Activated T-cell treated with anti-CD3 and anti-CD28 coated beads, Interleukin-2, amount 50 U/mL, for 1 hour (primary cell): ENCODE measurements at regions not wholly inside any gene's neighbourhood (a gene's known extent, or its start where the extent isn't known, plus 50 kb on each side); places are given as distances from the start of the nearest gene placed in this dataset.

Experiments
- DNase-seq: peaks from one replicate; pipeline ENCODE4 v3.0.0-alpha.2; 2020

DNA sequence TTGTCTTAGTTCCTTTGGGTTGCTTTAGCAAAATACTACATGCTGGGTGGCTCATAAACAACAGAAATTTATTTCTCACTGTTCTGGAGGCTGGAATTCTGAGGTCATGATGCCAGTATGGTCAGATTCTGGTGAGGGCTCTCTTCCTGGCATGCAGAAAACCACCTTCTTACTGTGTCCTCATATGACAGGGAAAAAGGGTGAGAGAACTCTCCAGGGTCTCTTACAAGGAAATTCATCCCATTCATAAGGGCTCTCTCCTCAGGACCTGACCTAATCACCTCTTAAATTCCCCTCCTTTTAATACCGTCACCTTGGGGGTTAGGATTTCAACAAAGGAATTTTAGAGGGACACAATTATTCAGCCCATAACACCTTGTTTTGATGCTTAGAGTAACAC lies 243.1 kb upstream of the TNP1 start:
- DNase-seq = no peak

DNA sequence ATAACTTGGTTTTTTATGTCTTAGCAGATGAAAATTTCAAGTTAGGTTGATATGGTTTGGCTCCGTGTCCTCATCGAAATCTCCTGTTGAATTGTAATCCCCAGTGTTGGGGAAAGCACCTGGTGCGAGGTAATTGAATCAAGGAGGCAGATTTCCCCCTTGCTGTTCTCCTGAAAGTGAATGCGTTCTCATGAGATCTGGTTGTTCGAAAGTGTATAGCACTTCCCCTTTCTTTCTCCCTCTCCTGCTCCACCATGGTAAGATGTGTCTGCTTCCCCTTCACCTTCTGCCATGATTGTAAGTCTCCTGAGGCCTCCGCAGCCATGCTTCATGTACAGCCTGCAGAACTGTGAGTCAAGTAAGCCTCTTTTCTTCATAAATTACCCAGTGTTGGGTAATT lies 242.1 kb upstream of the TNP1 start:
- DNase-seq = no peak

DNA sequence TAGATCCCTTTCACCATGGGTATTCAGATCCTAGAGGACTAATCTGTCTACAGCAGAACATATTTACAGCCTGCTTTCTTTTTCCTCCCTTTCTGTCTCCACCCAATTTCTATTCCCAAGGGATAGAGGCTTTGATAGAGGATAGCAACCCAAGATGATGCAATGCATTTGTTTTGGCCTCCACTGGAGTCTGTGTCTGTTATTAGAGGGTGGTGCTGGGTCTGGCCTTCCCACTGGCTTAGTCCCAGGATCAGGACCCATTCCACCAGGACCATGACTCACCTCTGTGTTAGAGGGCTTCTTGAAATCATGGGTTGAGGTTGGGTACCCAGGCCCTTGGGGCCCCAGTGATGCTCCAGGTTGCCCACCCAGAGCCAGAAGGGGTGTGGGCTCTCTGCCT lies 239.7 kb upstream of the TNP1 start:
- DNase-seq = no peak

DNA sequence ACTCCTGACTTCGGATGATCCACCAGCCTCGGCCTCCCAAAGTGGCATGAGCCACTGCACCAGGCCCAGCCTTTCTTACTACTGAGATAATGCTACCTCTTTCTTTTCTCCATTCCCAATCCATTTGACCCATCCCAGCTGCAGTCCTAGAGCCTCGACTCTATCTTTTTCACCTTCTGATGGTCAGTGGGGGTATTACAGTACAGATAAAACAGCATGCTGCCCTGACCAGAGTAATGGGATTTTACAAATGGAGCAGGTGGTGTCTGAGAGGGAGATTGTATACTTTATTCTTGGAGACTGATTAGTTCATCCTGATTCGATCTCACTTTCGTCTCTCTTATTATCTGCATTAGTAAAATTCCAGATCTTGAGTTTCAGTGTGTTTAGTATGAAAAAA lies 238.6 kb upstream of the TNP1 start:
- DNase-seq = no peak

DNA sequence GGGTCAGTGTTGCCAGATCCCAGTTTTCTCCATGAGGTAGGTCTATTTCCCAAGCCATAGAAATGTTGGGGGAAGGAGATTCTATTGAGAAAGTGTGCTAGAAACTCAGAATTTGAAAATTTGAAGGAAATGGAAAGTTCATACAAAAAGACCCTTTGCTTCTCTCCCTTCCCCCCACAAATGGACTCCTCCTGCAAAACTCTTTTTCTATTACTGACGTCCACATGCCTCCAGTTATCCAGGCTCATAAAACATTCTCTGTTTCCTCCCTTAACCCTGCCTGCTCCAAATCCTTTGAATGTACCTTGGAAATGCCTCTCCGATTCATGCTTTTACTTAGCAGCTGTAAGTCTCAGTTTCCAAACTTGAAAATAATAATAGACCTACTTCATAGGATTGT lies 237.5 kb upstream of the TNP1 start:
- no peak for DNase-seq

DNA sequence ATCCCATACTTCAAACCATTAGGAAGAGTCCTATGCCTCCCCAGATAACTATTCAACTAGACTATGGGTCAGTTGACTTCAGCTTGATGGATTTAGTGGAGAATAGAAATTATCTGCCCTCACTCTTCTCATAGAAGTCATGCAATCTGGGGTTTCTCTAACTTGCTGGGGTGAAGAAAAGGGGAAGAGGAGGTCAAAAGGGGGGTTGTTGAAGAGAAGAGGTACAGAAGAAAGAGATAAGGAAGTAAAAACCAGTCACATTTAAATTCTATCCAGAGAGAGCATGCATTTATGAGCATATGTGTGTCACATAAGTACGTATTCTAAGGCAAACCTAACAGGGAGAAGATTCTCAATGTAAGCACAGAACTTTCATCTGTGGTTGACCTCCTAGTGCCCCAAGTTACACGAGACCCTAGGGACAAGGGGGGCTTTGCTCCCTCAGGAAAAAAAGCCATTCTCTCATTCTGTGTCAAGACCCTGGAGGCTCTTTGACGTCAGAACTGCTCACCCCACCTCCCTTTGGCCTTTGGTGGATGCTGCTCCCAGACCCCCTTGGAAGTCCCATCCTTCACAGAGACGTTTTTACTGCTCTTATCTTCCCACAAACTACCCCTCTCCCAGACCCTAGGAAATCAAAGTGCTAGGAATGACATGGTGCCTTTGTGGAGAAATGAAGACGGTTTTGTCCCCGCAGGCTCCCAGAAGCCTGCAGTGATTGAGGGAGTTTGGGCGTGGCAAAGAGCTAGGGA lies 236.8 kb upstream of the TNP1 start:
- no peak for DNase-seq

DNA sequence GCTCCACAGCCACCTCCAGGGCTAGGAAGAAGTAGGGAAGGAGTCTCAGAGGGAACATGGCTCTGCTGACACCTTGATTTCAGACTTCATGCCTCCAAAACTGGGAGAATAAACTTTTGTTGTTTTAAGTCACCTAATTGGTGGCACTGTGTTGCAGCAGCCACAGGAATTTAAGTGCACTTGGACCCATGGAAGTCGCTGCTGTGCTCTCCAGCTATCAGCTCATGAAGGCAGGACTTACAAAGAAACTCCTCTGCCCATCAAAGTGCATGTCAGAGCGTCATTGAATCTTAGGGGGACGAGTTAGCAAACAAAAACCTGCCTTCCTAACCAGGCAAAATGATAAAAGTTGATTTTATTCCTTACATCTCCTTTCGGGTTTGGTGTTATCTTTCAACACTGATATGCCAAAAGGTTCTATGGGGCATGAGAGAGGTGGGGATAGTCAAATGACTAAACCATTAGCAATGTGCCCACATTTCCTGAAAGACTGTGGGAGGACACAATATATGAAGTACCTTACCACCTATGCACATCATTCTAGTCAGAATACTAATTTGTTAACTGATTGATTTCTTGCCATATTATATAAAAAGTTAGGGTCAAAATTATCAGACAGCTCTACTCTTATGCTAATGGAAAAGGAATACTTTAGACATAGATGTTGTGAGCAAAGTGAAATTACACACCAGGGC lies 235.8 kb upstream of the TNP1 start:
- no peak for DNase-seq

DNA sequence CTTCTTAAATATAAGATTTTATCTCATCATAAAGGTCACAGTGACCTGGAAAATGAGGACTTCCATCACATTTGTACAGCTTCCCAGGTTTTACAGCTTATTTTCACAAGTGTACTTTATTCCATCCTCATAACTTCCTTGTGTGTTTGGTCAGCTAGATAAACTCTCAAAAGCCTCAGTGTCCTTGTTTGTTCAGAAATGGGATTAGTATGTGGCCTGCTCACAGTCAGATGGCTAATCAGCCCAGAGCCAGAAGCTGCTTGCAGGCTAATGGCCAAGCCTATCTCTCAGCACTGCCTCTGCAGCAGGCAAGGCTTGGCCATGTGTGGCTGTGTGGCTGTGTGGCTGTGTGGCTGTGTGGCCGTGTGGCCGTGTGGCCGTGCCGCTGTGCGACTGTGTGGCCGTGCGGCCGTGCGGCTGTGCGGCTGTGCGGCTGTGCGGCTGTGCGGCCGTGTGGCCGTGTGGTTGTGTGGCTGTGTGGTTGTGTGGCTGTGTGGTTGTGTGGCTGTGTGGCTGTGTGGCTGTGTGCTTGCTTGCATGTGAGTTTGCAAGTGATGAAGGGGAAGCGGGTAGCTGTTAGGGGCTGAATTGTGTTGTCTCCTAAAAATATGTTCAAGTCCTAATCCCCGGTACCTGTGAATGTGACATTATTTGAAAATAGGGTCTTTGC lies 233.0 kb upstream of the TNP1 start:
- no peak for DNase-seq

DNA sequence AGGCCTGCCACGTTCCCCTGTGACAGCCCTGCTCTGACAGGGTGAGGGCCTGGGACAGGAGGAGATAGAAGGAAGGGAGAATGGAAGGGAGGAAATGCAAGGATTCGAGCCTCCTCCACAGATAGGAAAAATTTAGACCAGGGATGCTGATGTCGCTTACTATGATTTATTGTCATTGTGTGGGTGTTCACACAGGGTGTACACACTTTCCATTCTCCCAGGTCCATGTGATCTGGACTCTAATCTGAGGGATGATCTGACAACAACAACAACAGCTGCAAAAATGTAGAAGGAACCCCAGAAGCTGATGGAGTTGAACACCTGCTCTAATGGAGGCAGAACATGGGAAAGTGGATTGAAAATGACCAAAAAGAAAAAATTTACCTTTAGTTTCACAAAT lies 231.7 kb upstream of the TNP1 start:
- DNase-seq = no peak

DNA sequence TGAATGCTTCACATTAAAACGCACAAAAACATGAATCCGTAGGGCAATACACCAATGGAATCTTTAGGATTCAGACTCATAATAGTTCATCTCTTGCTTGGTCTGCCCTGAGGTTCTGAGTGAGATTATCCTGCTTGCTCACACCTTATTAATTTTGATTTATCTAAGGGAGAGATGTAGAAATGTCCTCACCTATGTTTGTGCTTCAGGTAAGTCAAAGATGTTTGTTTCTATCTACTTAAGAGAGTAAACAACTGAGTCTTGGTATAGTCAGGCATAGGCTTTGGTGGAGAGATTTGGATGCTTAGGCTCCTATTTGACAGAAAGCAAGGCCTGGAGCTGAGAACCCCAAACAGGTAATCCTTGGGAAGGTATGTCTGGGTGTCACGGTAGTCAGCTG lies 231.0 kb upstream of the TNP1 start:
- DNase-seq = no peak

DNA sequence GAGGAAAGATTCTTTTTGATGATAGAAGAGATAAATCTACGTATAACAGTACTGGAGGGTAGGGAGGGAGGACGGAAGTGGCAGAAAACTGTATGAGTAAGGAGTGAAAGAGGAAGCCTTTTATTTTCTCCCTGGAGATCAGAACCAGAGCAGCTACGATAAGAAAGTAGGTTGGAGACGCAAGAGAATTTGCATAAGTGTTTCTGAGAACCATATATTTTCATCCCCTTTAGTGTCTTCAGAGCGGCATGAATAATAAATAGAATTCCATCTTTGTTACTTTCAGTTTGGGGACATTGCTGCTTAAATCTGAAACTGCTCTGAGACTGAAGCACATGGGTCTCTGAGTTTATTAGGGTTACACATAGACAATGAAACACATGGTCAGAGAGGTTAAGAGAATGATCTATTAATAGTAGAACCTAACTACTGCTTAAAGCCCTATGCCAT lies 230.2 kb upstream of the TNP1 start:
- DNase-seq = no peak

DNA sequence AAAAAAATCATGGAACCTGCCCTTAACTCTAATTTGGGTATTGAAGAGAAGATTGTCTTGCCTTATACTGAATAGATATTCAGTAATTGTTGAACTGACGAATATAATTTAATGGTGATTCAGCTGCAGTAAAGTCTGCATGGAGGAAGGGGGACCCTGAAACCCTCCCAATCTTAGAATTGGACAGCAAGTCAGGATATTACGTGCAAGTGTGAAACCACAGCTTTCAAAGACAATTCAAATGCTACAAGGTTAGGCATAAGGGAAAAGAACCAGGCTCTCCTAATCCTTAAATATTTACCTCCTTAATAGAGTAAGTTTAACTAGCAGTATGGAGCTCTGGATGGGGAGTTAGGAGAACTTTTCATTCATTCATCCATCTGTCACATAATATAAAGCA lies 226.9 kb upstream of the TNP1 start:
- DNase-seq = no peak

DNA sequence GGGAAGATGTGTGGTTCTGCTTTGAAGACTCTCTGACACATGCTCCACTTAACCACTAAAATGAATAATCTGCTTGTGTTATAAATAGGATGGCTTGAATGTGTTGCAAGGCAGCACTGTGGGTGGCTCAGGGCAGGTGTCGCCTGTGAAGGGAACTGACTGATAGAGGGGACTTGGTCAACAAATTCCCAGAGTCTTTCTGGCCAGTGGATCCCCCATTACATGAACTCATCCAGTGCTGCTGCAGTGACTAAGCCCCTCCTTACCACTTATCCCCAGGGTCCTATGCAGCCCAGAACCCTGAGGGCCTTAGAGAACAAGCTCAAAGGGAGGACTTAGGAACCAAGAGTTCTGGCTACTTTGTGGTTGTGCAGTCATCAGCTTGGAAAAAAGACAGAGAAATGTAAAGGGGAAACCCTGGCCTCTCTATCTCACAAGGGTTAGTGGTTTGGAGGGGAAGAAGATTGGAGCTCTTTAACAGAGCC lies 226.2 kb upstream of the TNP1 start:
- no peak for DNase-seq

DNA sequence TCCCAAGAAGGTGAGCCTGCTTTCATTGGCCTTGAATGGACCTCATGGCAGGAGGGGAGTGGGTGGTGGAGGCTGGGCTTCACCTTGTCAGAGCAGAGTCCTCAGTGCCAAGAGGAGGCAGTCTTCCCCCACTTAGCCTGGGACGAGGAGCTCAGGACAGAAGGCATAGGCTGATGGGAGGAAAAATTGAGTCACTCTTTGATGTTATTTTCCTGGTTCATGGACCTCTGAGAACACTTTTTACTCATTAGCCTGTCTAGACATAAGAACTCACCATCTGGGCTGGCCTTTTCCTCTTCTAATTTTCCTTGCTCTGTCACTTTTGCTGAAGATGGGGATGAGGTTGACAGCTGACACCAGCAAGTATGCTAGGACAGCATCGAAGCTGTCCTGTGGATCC lies 225.7 kb upstream of the TNP1 start:
- no peak for DNase-seq

DNA sequence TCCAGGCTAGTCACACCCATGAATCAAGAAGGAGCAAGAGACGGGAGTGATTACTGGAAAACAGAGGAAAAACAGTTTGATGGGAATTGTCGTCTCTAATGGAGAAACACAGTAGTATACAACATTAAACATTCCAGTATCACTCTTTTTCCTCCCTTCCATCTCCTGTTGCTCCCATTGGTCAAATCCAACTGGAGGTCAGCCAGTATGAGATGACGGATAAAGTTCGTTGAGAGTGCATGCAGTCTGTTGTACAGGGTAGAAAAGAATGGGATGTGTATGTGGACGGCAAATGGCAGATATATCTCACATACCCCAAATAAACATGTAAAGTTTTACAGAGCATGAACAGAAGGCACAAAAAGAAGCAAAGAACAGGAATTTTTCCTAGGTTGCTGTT lies 221.9 kb upstream of the TNP1 start:
- DNase-seq = no peak

DNA sequence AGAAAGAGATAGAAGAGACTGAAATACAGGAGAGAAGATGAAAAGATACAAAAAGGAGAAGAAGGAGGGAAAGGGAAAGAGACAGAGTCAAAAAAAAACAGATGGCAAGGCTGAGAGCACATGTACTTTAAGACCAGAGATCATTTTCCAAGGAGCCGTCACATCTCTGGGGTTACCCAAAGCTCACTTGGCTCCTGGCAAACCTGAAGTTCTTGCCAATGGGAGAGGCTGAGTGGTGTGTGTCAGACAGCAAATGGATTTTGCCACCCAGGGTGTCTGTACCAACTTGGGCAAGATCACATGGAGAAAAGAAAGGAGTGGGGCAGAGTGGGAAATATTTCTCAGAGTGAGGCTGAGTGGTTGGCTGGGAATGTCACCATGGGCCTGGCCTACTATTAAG lies 219.3 kb upstream of the TNP1 start:
- no peak for DNase-seq

DNA sequence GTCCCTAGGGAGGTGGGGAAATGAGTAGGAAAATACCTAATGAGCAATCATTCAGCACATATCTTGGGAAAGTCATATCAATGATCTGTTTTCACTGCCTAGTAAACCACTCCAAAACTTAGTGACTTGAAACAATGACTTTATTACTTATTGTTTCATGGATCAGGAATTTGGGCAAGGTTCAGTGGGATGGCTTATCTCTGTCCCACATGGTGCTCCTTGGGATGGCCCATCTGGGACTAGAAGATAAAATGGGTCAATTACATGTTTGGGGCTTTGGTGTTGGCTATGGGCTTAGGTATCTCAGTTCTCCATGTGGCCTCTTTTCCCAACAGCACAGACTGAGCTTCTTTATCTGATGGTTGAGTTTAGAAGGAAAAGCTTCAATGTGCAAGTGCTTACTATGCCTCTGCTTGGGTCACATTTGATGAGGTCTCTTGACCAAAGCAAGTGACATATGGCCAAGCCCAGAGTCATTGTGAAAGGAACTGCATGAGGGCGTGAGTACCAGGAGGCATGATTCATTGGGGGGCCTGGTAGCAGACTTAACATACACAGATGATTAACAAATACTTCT lies 218.1 kb upstream of the TNP1 start:
- DNase-seq = no peak

DNA sequence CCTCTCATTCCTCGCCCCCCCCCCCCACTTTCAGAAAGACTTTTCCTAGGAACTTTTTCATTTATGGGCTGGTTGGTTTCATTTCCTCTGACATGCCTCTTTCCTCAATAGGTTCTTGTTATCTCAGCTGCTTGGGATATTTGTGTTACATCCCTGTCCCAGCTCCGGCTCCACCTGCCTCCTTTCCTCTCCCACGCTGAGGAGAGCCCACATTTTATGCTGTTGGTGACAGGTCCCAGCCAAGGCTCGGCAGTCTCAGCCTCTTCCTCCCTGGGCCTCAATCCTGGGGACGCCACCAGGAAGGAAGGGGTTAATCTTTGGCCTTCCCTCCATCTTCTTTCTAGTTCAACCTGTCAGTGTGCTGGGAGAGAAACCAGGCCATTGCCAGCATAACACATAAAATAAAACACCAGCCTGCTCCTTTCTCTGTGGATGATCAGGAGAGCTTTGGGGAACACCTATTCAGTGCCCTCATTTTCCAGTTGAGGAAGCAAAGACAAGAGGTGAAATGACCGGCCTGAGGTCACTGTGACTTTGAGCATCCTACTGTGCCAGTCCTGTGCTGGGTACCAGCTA lies 216.9 kb upstream of the TNP1 start:
- no peak for DNase-seq

DNA sequence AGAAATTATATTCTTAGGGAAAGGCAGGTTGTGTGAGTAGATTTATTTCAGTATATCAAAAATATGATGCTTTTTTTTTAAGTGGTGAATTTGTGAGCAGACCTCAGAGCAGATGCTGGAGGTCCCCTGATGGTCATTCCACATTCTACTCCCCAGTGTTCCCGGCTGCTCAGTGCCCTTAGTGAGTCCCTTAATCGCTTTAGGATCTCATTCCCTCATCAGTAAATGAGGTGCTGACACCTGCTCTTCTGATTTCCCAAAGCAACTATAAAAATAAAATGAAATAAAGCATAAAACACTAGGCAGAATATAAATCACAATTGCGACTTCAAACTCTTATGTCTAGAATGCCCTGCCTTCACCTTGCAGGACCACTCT lies 216.2 kb upstream of the TNP1 start:
- no peak for DNase-seq

DNA sequence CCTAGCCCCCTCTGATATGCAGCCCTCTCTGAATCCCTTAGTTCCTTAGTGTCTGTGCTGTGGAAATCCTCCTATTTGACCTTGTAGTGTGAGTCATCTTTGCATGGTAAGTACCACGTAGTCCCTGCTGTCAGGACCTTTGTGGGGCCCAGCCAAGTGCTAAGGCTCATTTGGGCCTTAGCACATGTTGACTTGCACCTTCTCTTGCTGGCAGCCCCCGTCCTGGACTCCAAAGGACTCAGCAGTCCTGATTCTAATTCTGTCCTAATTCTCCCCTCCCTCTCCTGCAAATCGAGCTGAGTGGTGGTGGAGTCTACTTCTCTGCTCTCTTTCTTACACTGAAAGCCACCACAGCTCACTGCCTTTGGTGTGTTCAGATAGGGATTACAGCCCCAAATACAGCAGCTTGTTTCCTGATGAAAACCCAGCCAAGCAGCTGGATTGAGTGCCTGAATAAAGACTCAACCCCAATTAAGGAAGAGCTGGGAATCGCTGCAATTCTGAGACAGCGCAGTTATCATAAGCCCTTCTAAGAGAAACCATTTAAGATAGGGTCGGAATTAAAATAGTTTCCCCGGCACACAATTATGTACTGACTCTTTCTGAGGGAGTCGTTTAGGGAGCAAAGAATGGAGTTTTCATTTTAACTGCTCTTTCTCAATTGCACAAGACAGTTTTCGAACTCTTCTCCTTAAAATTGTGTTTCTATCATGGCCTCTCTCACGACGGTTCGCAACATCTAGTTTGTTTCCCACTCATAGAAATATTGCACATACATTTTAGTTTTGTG lies 215.6 kb upstream of the TNP1 start:
- DNase-seq = no peak

DNA sequence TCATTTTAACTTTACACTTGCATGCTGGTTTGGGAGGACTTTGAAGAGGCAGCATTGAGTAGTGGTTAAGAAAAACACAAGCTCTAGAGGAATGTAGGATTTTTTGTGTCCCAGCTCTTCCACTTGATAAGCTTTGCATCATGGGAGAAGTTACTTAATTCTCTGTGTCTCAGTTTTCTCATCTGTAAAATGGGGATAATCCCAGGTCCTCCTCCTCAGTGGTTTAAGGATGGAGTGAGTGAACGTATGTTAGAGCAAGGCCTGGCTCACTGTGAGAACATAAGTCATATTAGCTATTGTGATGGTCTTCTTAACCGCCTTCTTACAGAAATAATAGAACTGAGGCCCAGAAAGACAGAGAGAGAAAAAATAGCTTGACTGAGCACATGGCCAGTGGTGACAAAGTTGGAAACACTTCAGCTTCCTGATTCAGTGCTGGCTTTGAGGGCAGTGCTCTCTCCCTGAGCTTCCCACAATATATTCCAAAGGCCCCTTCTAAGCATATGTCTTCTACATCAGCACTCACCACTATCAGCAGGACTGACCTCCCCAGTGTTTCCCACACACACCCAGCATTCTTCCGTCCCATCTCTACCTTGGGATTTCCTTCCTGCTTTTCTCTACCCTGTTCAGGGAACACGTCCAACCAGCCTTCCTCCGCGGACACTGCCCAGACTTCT lies 214.9 kb upstream of the TNP1 start:
- DNase-seq = no peak

DNA sequence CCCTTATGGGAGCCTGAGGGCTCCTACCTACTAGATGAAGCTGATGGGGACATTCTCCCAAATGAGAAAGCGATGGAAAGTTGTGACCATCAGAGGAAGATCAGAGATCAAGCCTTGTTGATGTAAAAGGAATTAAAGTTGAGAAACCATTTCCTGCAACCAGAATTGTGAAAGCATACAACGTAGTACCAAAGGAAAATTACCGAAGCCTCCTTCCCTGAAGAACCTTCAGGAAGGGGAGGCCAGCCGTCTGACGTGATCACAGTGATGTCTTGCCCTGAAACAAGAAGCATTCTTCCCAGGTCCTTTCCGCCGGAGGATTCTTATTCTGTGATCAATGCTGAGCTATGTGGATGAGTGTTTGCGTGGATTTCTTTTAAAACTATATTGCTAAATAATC lies 211.6 kb upstream of the TNP1 start:
- DNase-seq = no peak
